Panc1 (cell line): ENCODE measurements at regions not wholly inside any gene's neighbourhood (a gene's known extent, or its start where the extent isn't known, plus 50 kb on each side); places are given as distances from the start of the nearest gene placed in this dataset.

ENCODE experiments used
- ATAC-seq: fragments of 200-7000 bp; cut with Tn5 transposase; 2 replicates; pipeline ENCODE4 v1.9.1; 2020; ENCODE audit warnings: mild to moderate bottlenecking, moderate library complexity
- BruUV-seq: library from RNA; stranded (reverse); fragments of 400-500 nt; replicated peaks from 2 replicates; lab custom pipeline; 2021; lab: Mats Ljungman, UMichigan
- CTCF ChIA-PET: fragments of 300-600 bp; sonication (Branson Sonifier 250); formaldehyde crosslinking; loops from one replicate; lab custom pipeline; 2022; ENCODE audit warnings: antibody characterized with exemption; lab: Charles Lee
- POLR2A ChIA-PET: fragments of 300-600 bp; sonication (Branson Sonifier 250); formaldehyde crosslinking; loops from one replicate; lab custom pipeline; 2022; ENCODE audit warnings: antibody characterized with exemption; lab: Charles Lee
- DNase-seq: peaks from one replicate; pipeline ENCODE4 v3.0.0-alpha.2; 2010; ENCODE audit warnings: low read depth, low spot score
- H3K27ac ChIP-seq: 2 replicates; pipeline ENCODE4 v1.5.1; 2011; ENCODE audit warnings: mild to moderate bottlenecking, low read length, inconsistent platforms
- H3K27me3 ChIP-seq: fragments of 200-500 bp; sonication (Bioruptor generic); 2 replicates; pipeline ENCODE4 v1.6.0; 2014; ENCODE audit warnings: low read length, inconsistent platforms; ENCODE audit not compliant: control insufficient read depth, insufficient read depth
- H3K36me3 ChIP-seq: fragments of 200-500 bp; sonication (Bioruptor generic); 2 replicates; pipeline ENCODE4 v1.5.1; 2014; ENCODE audit warnings: inconsistent platforms, mild to moderate bottlenecking, low read length, moderate library complexity; ENCODE audit not compliant: control insufficient read depth, insufficient read depth
- H3K4me1 ChIP-seq: 2 replicates; pipeline ENCODE4 v1.5.1; 2011; ENCODE audit warnings: inconsistent platforms, mild to moderate bottlenecking, low read length, moderate library complexity; ENCODE audit not compliant: control insufficient read depth, insufficient read depth
- H3K4me3 ChIP-seq, 2 experiments: 2 replicates each; pipeline ENCODE4 v1.5.1; 2011 to 2012; ENCODE audit warnings: low read depth in 2 of 2, low read length in 2 of 2, mild to moderate bottlenecking in 2 of 2, inconsistent platforms in 1 of 2, moderate library complexity in 1 of 2
- H3K9me3 ChIP-seq: fragments of 200-500 bp; sonication (Bioruptor generic); 2 replicates; pipeline ENCODE4 v1.5.1; 2014; ENCODE audit warnings: low read depth, mild to moderate bottlenecking, inconsistent platforms, low read length, moderate library complexity; ENCODE audit not compliant: control insufficient read depth, insufficient read depth
- CTCF ChIP-seq: fragments of 450-650 bp; IDR thresholded peaks from 2 replicates; pipeline ENCODE4 v1.5.1; 2017; ENCODE audit warnings: mild to moderate bottlenecking
- POLR2AphosphoS5 ChIP-seq: IDR thresholded peaks from 2 replicates; pipeline ENCODE4 v1.6.1; 2012; ENCODE audit warnings: mild to moderate bottlenecking, low read depth, low read length, moderate library complexity
- SIN3A ChIP-seq: IDR thresholded peaks from 2 replicates; pipeline ENCODE4 v1.6.1; 2012; ENCODE audit warnings: low read depth, mild to moderate bottlenecking, low read length, moderate library complexity, borderline replicate concordance; ENCODE audit not compliant: insufficient read depth
- TCF7L2 ChIP-seq: IDR thresholded peaks from 2 replicates; pipeline ENCODE4 v1.6.1; 2011; ENCODE audit warnings: mild to moderate bottlenecking, low read depth, low read length, inconsistent platforms
- in situ Hi-C: cut with HindIII; loops from 2 replicates; pipeline ENCODE4 v1.10.0; 2016; ENCODE audit warnings: low sequenced_read_pairs, low pct_unique_long_range_greater_than_20kb
- intact Hi-C: fragments of 100-400 bp; cut with micrococcal nuclease; formaldehyde crosslinking; loops from one replicate; pipeline ENCODE4 v1.10.0; 2022; ENCODE audit not compliant: unreplicated experiment
- TF ChIP-seq, protein P1 (sequence below), 2 experiments: IDR thresholded peaks; 2 replicates each; pipeline ENCODE4 v1.6.1; 2011 to 2012; ENCODE audit warnings: low read depth in 2 of 2, control low read depth in 1 of 2, low read length in 1 of 2, mild to moderate bottlenecking in 1 of 2, moderate library complexity in 1 of 2; ENCODE audit not compliant: insufficient read depth in 1 of 2

- no peak for DNase-seq
- Histone ChIP-seq H3K27ac (no peak overlapping the region), H3K27me3 (no peaks in the 10 kb centered on the region), H3K9me3 (no peaks in the 10 kb centered on the region), H3K4me1 (no peaks in the 10 kb centered on the region; the same call in 1 of the 2 replicates), H3K4me3 (no peak overlapping the region), H3K36me3 (no peaks in the 10 kb centered on the region)
- intact Hi-C loops (no loop called here), in situ Hi-C loops (no loop called here)
- ATAC-seq, result no peak
- BruUV-seq, result no TSS peak
- POLR2A ChIA-PET, result no interaction called here
- TF ChIP-seq SIN3A (no peak), CTCF (no peak), TCF7L2 (no peak), POLR2AphosphoS5 (no peak)
- TF ChIP-seq, protein P1, sequence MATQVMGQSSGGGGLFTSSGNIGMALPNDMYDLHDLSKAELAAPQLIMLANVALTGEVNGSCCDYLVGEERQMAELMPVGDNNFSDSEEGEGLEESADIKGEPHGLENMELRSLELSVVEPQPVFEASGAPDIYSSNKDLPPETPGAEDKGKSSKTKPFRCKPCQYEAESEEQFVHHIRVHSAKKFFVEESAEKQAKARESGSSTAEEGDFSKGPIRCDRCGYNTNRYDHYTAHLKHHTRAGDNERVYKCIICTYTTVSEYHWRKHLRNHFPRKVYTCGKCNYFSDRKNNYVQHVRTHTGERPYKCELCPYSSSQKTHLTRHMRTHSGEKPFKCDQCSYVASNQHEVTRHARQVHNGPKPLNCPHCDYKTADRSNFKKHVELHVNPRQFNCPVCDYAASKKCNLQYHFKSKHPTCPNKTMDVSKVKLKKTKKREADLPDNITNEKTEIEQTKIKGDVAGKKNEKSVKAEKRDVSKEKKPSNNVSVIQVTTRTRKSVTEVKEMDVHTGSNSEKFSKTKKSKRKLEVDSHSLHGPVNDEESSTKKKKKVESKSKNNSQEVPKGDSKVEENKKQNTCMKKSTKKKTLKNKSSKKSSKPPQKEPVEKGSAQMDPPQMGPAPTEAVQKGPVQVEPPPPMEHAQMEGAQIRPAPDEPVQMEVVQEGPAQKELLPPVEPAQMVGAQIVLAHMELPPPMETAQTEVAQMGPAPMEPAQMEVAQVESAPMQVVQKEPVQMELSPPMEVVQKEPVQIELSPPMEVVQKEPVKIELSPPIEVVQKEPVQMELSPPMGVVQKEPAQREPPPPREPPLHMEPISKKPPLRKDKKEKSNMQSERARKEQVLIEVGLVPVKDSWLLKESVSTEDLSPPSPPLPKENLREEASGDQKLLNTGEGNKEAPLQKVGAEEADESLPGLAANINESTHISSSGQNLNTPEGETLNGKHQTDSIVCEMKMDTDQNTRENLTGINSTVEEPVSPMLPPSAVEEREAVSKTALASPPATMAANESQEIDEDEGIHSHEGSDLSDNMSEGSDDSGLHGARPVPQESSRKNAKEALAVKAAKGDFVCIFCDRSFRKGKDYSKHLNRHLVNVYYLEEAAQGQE (IDR thresholded peaks at IDR 0.05; ENCODE audit: insufficient read depth in 1 of 2, low read depth in 2 of 2, low read length in 1 of 2), result no peak
- CTCF ChIA-PET, result no interaction called here
Observed at GRCh38 chr3:87997298-87997697, 61.5 kb downstream of the CGGBP1 start.

DNA sequence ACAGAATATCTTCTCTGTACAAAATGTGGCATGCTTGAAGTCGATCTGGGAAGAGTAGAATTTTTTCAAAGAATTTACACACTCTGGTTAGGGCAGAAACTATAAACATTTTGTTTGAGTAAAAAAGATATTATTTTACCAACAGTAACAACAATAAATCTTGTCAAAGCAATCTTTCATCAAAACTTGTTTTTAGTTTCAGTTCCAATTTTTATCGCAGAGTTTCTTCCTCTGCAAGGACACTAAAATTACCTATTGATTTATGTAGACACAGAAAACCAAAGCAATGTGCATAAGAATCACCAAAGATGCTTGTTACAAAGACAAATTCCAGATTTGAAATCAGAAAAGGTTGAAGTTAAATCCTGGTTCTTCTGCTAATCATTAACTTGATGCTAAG lies 61.9 kb downstream of the CGGBP1 start:
- no peak for DNase-seq
- H3K27me3 ChIP-seq, result no peaks in the 10 kb centered on the region
- H3K27ac ChIP-seq, result no peak overlapping the region
- no peak for TF ChIP-seq CTCF
- TF ChIP-seq, protein P1 (IDR thresholded peaks at IDR 0.05; ENCODE audit: insufficient read depth in 1 of 2, low read depth in 2 of 2, low read length in 1 of 2), result no peak
- no peak for TF ChIP-seq POLR2AphosphoS5
- no peak for TF ChIP-seq TCF7L2
- no peak for TF ChIP-seq SIN3A
- BruUV-seq, result no TSS peak
- ChIA-PET POLR2A (no interaction called here), CTCF (no interaction called here)
- no peaks in the 10 kb centered on the region for H3K36me3 ChIP-seq
- intact Hi-C loops, result no loop called here
- no peaks in the 10 kb centered on the region for H3K9me3 ChIP-seq
- in situ Hi-C loops, result no loop called here
- H3K4me1 ChIP-seq, result no peaks in the 10 kb centered on the region; the same call in 1 of the 2 replicates
- no peak overlapping the region for H3K4me3 ChIP-seq
- ATAC-seq, result no peak
